Calu3 (cell line): ENCODE measurements at regions not wholly inside any gene's neighbourhood (a gene's known extent, or its start where the extent isn't known, plus 50 kb on each side); places are given as distances from the start of the nearest gene placed in this dataset.

Source experiments
- BruUV-seq: library from RNA; stranded (reverse); fragments of 400-500 nt; replicated peaks from 2 replicates; lab custom pipeline; 2021; lab: Mats Ljungman, UMichigan
- CTCF ChIA-PET: fragments of 300-600 bp; sonication (Branson Sonifier 250); formaldehyde crosslinking; loops from one replicate; lab custom pipeline; 2022; ENCODE audit warnings: antibody characterized with exemption; lab: Charles Lee
- DNase-seq: peaks from one replicate; pipeline ENCODE4 v3.0.0; 2022
- H3K27ac Mint-ChIP-seq: one replicate; pipeline ENCODE4 v1.8.0; 2022; ENCODE audit warnings: mixed read lengths; ENCODE audit not compliant: unreplicated experiment
- H3K27me3 Mint-ChIP-seq: one replicate; pipeline ENCODE4 v1.8.0; 2022; ENCODE audit warnings: mixed read lengths; ENCODE audit not compliant: unreplicated experiment
- H3K36me3 Mint-ChIP-seq: one replicate; pipeline ENCODE4 v1.8.0; 2022; ENCODE audit warnings: mild to moderate bottlenecking, moderate library complexity, mixed read lengths; ENCODE audit not compliant: insufficient read depth, unreplicated experiment
- H3K4me1 Mint-ChIP-seq: one replicate; pipeline ENCODE4 v1.8.0; 2022; ENCODE audit warnings: mild to moderate bottlenecking, low read depth, mixed read lengths; ENCODE audit not compliant: unreplicated experiment
- H3K4me3 Mint-ChIP-seq: one replicate; pipeline ENCODE4 v1.8.0; 2022; ENCODE audit warnings: mild to moderate bottlenecking, low read depth, moderate library complexity, mixed read lengths; ENCODE audit not compliant: unreplicated experiment
- H3K9me3 Mint-ChIP-seq: one replicate; pipeline ENCODE4 v1.8.0; 2022; ENCODE audit warnings: low read depth, mixed read lengths; ENCODE audit not compliant: unreplicated experiment
- intact Hi-C: fragments of 100-400 bp; cut with micrococcal nuclease; formaldehyde crosslinking; loops from one replicate; pipeline ENCODE4 v1.10.0; 2022; ENCODE audit not compliant: unreplicated experiment
- TF ChIP-seq, protein P1 (sequence below): fragments of 200-600 bp; IDR thresholded peaks from one replicate; pipeline ENCODE4 v1.8.0; 2022; ENCODE audit warnings: antibody characterized with exemption; ENCODE audit not compliant: unreplicated experiment

DNA sequence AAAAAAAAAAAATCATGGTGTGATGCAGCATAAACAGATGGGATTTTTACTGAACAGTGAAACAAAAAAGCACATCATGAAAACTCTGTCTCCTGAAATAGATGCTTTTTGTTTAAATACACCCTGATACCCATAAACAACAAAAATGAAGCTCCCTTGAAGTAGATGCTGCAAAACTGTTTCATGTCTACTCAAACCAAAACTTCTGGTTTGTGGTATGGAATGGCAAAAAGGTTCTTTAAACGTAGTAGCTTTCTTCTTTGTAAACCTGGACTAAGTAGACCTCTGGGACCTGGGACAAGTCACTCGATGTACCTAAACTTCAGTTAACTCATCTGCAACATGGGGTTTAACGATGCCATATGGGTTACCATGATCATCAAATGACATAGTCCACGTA, 64.4 kb upstream of the RAPH1 start:
- no TSS peak for BruUV-seq
- DNase-seq = no peak
- CTCF ChIA-PET = no interaction called here
- Mint-ChIP-seq H3K27me3 (no peaks in the 10 kb centered on the region), H3K27ac (no peak overlapping the region), H3K4me3 (no peak overlapping the region), H3K36me3 (no peaks in the 10 kb centered on the region), H3K4me1 (peaks cover 27% of the 10 kb centered on the region), H3K9me3 (no peaks in the 10 kb centered on the region)
- intact Hi-C loops = no loop called here
- TF ChIP-seq, protein P1, sequence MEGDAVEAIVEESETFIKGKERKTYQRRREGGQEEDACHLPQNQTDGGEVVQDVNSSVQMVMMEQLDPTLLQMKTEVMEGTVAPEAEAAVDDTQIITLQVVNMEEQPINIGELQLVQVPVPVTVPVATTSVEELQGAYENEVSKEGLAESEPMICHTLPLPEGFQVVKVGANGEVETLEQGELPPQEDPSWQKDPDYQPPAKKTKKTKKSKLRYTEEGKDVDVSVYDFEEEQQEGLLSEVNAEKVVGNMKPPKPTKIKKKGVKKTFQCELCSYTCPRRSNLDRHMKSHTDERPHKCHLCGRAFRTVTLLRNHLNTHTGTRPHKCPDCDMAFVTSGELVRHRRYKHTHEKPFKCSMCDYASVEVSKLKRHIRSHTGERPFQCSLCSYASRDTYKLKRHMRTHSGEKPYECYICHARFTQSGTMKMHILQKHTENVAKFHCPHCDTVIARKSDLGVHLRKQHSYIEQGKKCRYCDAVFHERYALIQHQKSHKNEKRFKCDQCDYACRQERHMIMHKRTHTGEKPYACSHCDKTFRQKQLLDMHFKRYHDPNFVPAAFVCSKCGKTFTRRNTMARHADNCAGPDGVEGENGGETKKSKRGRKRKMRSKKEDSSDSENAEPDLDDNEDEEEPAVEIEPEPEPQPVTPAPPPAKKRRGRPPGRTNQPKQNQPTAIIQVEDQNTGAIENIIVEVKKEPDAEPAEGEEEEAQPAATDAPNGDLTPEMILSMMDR = no peak

DNA sequence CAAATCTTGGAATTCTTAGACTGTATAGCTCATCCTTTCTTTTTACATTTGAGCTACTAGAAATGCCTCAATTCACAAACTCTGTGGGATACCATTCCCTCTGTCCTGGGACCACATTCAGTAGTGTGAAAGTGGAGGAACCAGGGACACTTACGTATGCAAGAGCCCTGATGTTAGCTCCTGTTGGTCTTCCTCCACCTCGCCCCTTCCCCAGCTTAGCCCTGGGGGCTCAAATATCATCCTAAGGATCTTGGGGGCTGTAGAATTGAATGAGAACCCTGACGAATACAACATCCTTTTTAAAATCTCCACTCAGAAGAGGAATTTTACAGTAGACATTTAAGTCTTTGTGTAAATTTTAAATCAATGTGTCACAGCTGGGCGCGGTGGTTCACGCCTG, 65.2 kb upstream of the RAPH1 start:
- no peak overlapping the region for H3K4me3 Mint-ChIP-seq
- H3K36me3 Mint-ChIP-seq = no peaks in the 10 kb centered on the region
- CTCF ChIA-PET = interaction anchor here (0.6 kb wide), 1 partner anchor 89 kb away, joined by 3 read pairs; no protein-coding TSS in a partner anchor
- DNase-seq = no peak
- TF ChIP-seq, protein P1 = no peak
- no peak overlapping the region for H3K27ac Mint-ChIP-seq
- intact Hi-C loops = no loop called here
- no TSS peak for BruUV-seq
- peaks cover 19% of the 10 kb centered on the region for H3K4me1 Mint-ChIP-seq
- H3K9me3 Mint-ChIP-seq = no peaks in the 10 kb centered on the region
- no peaks in the 10 kb centered on the region for H3K27me3 Mint-ChIP-seq

- no peaks in the 10 kb centered on the region for H3K9me3 Mint-ChIP-seq
- CTCF ChIA-PET = no interaction called here
- H3K27ac Mint-ChIP-seq = no peak overlapping the region
- H3K27me3 Mint-ChIP-seq = no peaks in the 10 kb centered on the region
- no peaks in the 10 kb centered on the region for H3K36me3 Mint-ChIP-seq
- no peak for DNase-seq
- BruUV-seq = no TSS peak
- H3K4me3 Mint-ChIP-seq = no peak overlapping the region
- TF ChIP-seq, protein P1 = no peak
- no peaks in the 10 kb centered on the region for H3K4me1 Mint-ChIP-seq
- intact Hi-C loops = no loop called here
These were observed 68.6 kb upstream of the RAPH1 start for GRCh38 chr2:203603456-203604389.

DNA sequence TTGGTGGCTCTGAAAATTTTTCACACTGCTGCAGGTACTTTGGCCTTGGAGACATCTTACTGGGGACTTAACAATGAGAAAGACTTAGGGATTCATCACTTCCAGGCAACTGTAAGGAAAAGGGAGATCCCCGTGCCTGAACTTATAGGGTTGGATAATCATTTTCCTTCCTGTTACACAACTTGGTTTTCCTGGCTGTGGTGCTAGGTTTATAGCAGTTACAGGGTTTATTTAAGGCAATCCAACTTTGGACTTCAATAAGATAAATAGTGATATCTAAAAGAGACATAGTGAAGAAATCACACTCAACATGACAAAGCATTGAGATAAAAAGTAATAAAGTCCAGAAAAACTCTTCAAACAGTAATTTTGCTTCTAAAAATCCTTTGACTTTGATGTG, 70.2 kb upstream of the RAPH1 start:
- H3K4me1 Mint-ChIP-seq = no peaks in the 10 kb centered on the region
- H3K9me3 Mint-ChIP-seq = no peaks in the 10 kb centered on the region
- intact Hi-C loops = no loop called here
- no peak overlapping the region for H3K4me3 Mint-ChIP-seq
- no TSS peak for BruUV-seq
- no peaks in the 10 kb centered on the region for H3K36me3 Mint-ChIP-seq
- no peak for DNase-seq
- TF ChIP-seq, protein P1 = no peak
- no peak overlapping the region for H3K27ac Mint-ChIP-seq
- H3K27me3 Mint-ChIP-seq = no peaks in the 10 kb centered on the region
- CTCF ChIA-PET = interaction anchor here (0.7 kb wide), 1 partner anchor 1776 kb away, joined by 3 read pairs; no protein-coding TSS in a partner anchor
